Trophoblast cell (in vitro differentiated cells and primary cell): ENCODE measurements at regions not wholly inside any gene's neighbourhood (a gene's known extent, or its start where the extent isn't known, plus 50 kb on each side); places are given as distances from the start of the nearest gene placed in this dataset.

Source experiments
- DNase-seq, 2 donors: peaks; one replicate each; pipeline ENCODE4 v3.0.0-alpha.2; 2016
- H2AFZ ChIP-seq: 2 replicates; pipeline ENCODE4 v1.6.1; 2013; ENCODE audit warnings: low read length, moderate library complexity, mild to moderate bottlenecking; ENCODE audit not compliant: insufficient read depth, poor library complexity
- H2AK5ac ChIP-seq: 2 replicates; pipeline ENCODE4 v1.6.1; 2013; ENCODE audit warnings: mild to moderate bottlenecking, low read length
- H2BK120ac ChIP-seq: 2 replicates; pipeline ENCODE4 v1.6.1; 2013; ENCODE audit warnings: low read length, mild to moderate bottlenecking, moderate library complexity; ENCODE audit not compliant: insufficient read depth, poor library complexity
- H2BK12ac ChIP-seq: 2 replicates; pipeline ENCODE4 v1.6.1; 2013; ENCODE audit warnings: mild to moderate bottlenecking, low read length, moderate library complexity
- H2BK5ac ChIP-seq: 2 replicates; pipeline ENCODE4 v1.6.1; 2013; ENCODE audit warnings: low read length, low read depth, moderate library complexity, mild to moderate bottlenecking; ENCODE audit not compliant: poor library complexity
- H3K14ac ChIP-seq: 2 replicates; pipeline ENCODE4 v1.6.1; 2013; ENCODE audit warnings: mild to moderate bottlenecking, low read length
- H3K18ac ChIP-seq: 2 replicates; pipeline ENCODE4 v1.6.1; 2013; ENCODE audit warnings: mild to moderate bottlenecking, low read length
- H3K23ac ChIP-seq: 2 replicates; pipeline ENCODE4 v1.6.1; 2013; ENCODE audit warnings: low read length
- H3K27ac ChIP-seq: 2 replicates; pipeline ENCODE4 v1.5.1; 2013; ENCODE audit warnings: low read depth, mild to moderate bottlenecking, inconsistent platforms, low read length, moderate library complexity
- H3K27me3 ChIP-seq: 2 replicates; pipeline ENCODE4 v1.6.1; 2013; ENCODE audit warnings: inconsistent platforms, mild to moderate bottlenecking, low read length, moderate library complexity; ENCODE audit not compliant: insufficient read depth
- H3K36me3 ChIP-seq, 2 experiments: 1 replicate in 1 of 2; 2 replicates in 1 of 2; pipeline ENCODE4 v1.6.1; 2013; ENCODE audit warnings: low read length in 2 of 2, mild to moderate bottlenecking in 2 of 2, moderate library complexity in 1 of 2; ENCODE audit not compliant: insufficient read depth in 2 of 2, control insufficient read depth in 1 of 2
- H3K4ac ChIP-seq: 2 replicates; pipeline ENCODE4 v1.6.1; 2013; ENCODE audit warnings: low read depth, mild to moderate bottlenecking, low read length, moderate library complexity
- H3K4me1 ChIP-seq, 2 experiments: 1 replicate in 1 of 2; 2 replicates in 1 of 2; pipeline ENCODE4 v1.6.1; 2013; ENCODE audit warnings: low read length in 2 of 2, mild to moderate bottlenecking in 2 of 2, moderate library complexity in 1 of 2; ENCODE audit not compliant: insufficient read depth in 2 of 2, control insufficient read depth in 1 of 2
- H3K4me2 ChIP-seq: 2 replicates; pipeline ENCODE4 v1.6.1; 2013; ENCODE audit warnings: inconsistent platforms, mild to moderate bottlenecking, low read length, moderate library complexity
- H3K4me3 ChIP-seq: 2 replicates; pipeline ENCODE4 v1.5.1; 2013; ENCODE audit warnings: mild to moderate bottlenecking, low read depth, low read length, inconsistent platforms
- H3K79me1 ChIP-seq: one replicate; pipeline ENCODE4 v1.6.1; 2013; ENCODE audit warnings: low read length
- H3K79me2 ChIP-seq: 2 replicates; pipeline ENCODE4 v1.6.1; 2013; ENCODE audit warnings: low read length, mild to moderate bottlenecking; ENCODE audit not compliant: control insufficient read depth, insufficient read depth, poor library complexity
- H3K9ac ChIP-seq: 2 replicates; pipeline ENCODE4 v1.6.1; 2013; ENCODE audit warnings: mild to moderate bottlenecking, low read length
- H3K9me3 ChIP-seq: 2 replicates; pipeline ENCODE4 v1.6.1; 2013; ENCODE audit warnings: low read depth, mild to moderate bottlenecking, control low read depth, inconsistent platforms, low read length; ENCODE audit not compliant: insufficient read depth
- H4K12ac ChIP-seq: 2 replicates; pipeline ENCODE4 v1.6.1; 2013; ENCODE audit warnings: low read depth, mild to moderate bottlenecking, low read length, moderate library complexity
- H4K8ac ChIP-seq: 2 replicates; pipeline ENCODE4 v1.6.1; 2013; ENCODE audit warnings: low read depth, mild to moderate bottlenecking, low read length, moderate library complexity
- H4K91ac ChIP-seq: one replicate; pipeline ENCODE4 v1.6.1; 2013; ENCODE audit warnings: low read depth, mild to moderate bottlenecking, low read length, moderate library complexity
- WGBS: extraction: QIAGEN DNeasy Blood & Tissue Kit; methylation state at CpG from one replicate; pipeline ENCODE4 v1.1.7; 2013; ENCODE audit warnings: missing lambda C conversion rate; ENCODE audit not compliant: insufficient read length, insufficient coverage; ENCODE audit errors: extremely low coverage; 5-methylcytosine and 5-hydroxymethylcytosine counted together

- Histone ChIP-seq H4K91ac (peak overlapping the region; percentile 48), H3K23ac (no peak overlapping the region), H3K4ac (no peak overlapping the region), H3K9ac (no peak overlapping the region), H3K4me1 (peaks cover 9 to 20% of the 10 kb centered on the region in 2 experiments), H2BK5ac (no peak overlapping the region), H3K18ac (no peak overlapping the region), H2AFZ (no peak overlapping the region), H3K4me2 (no peak overlapping the region), H3K9me3 (peaks cover 2% of the 10 kb centered on the region), H2BK120ac (no peak overlapping the region), H4K8ac (no peak overlapping the region), H2BK12ac (peak overlapping the region; percentile 62), H3K36me3 (no peaks in the 10 kb centered on the region), H3K27me3 (no peaks in the 10 kb centered on the region), H3K4me3 (no peak overlapping the region), H3K14ac (no peak overlapping the region), H4K12ac (no peak overlapping the region), H3K79me2 (peaks cover 2% of the 10 kb centered on the region), H2AK5ac (peak overlapping the region; percentile 6), H3K27ac (no peak overlapping the region), H3K79me1 (peaks cover 21% of the 10 kb centered on the region)
- no CpG with 5 or more reads among the region's 18 CpGs for WGBS
- DNase-seq = no peak
Observed at GRCh38 chr22:49490692-49491091, 337.0 kb downstream of the BRD1 start.

- H4K8ac ChIP-seq = no peak overlapping the region
- no CpG with 5 or more reads among the region's 7 CpGs for whole genome bisulfite sequencing
- no peak overlapping the region for H3K27ac ChIP-seq
- DNase-seq = no peak
- H3K18ac ChIP-seq = peak overlapping the region; percentile 5
- H3K36me3 ChIP-seq = no peaks in the 10 kb centered on the region
- H2BK12ac ChIP-seq = peak overlapping the region; percentile 23
- H3K14ac ChIP-seq = peak overlapping the region; percentile 35
- no peak overlapping the region for H2AFZ ChIP-seq
- H3K9ac ChIP-seq = no peak overlapping the region
- peak overlapping the region; percentile 17 for H4K91ac ChIP-seq
- H3K23ac ChIP-seq = no peak overlapping the region
- no peak overlapping the region for H3K4ac ChIP-seq
- peaks cover 9 to 21% of the 10 kb centered on the region in 2 experiments for H3K4me1 ChIP-seq
- peaks cover 2% of the 10 kb centered on the region for H3K79me2 ChIP-seq
- peak overlapping the region; percentile 6 for H2AK5ac ChIP-seq
- no peak overlapping the region for H4K12ac ChIP-seq
- no peak overlapping the region for H3K4me3 ChIP-seq
- H2BK120ac ChIP-seq = peak overlapping the region; percentile 14
- no peak overlapping the region for H3K4me2 ChIP-seq
- peaks cover 22% of the 10 kb centered on the region for H3K79me1 ChIP-seq
- no peak overlapping the region for H2BK5ac ChIP-seq
- H3K9me3 ChIP-seq = no peaks in the 10 kb centered on the region
- H3K27me3 ChIP-seq = no peaks in the 10 kb centered on the region
Observed at GRCh38 chr22:49489821-49490220, 337.9 kb downstream of the BRD1 start.

- H3K14ac ChIP-seq = peak overlapping the region; percentile 59
- no peak for DNase-seq
- no peak overlapping the region for H3K27ac ChIP-seq
- H3K4me1 ChIP-seq = peaks cover 9 to 22% of the 10 kb centered on the region in 2 experiments
- no peaks in the 10 kb centered on the region for H3K36me3 ChIP-seq
- peak overlapping the region; percentile 98 for H2BK12ac ChIP-seq
- H4K91ac ChIP-seq = peak overlapping the region; percentile 78
- peak overlapping the region; percentile 55 for H2AK5ac ChIP-seq
- H4K12ac ChIP-seq = no peak overlapping the region
- no peak overlapping the region for H3K4me2 ChIP-seq
- peak overlapping the region; percentile 92 for H2BK5ac ChIP-seq
- H3K9me3 ChIP-seq = no peaks in the 10 kb centered on the region
- peak overlapping the region; percentile 92 for H2BK120ac ChIP-seq
- peaks cover 18% of the 10 kb centered on the region for H3K79me1 ChIP-seq
- H3K23ac ChIP-seq = no peak overlapping the region
- H3K27me3 ChIP-seq = no peaks in the 10 kb centered on the region
- peak overlapping the region; percentile 15 for H4K8ac ChIP-seq
- H3K9ac ChIP-seq = no peak overlapping the region
- no CpG with 5 or more reads among the region's 10 CpGs for WGBS
- H3K4me3 ChIP-seq = no peak overlapping the region
- peak overlapping the region; percentile 2 for H3K4ac ChIP-seq
- H3K79me2 ChIP-seq = peaks cover 1% of the 10 kb centered on the region
- H3K18ac ChIP-seq = peak overlapping the region; percentile 76
- H2AFZ ChIP-seq = peak overlapping the region; percentile 2
Observed at GRCh38 chr22:49488943-49489342, 338.7 kb downstream of the BRD1 start.

- Histone ChIP-seq H2AFZ (peak overlapping the region; percentile 78), H3K18ac (peak overlapping the region; percentile 97), H3K9me3 (no peaks in the 10 kb centered on the region), H3K4me1 (peaks cover 9 to 24% of the 10 kb centered on the region in 2 experiments), H3K4ac (peak overlapping the region; percentile 84), H3K4me3 (no peak overlapping the region), H2BK5ac (peak overlapping the region; percentile 98), H3K36me3 (no peaks in the 10 kb centered on the region), H2AK5ac (peak overlapping the region; percentile 64), H3K79me1 (peaks cover 17% of the 10 kb centered on the region), H4K91ac (peak overlapping the region; percentile 91), H3K23ac (no peak overlapping the region), H2BK120ac (peak overlapping the region; percentile 97), H3K9ac (no peak overlapping the region), H3K79me2 (no peaks in the 10 kb centered on the region), H4K8ac (peak overlapping the region; percentile 85), H4K12ac (peak overlapping the region; percentile 39), H3K27ac (peak overlapping the region; percentile 90), H2BK12ac (peak overlapping the region; percentile 99), H3K4me2 (peak overlapping the region; percentile 12), H3K14ac (peak overlapping the region; percentile 86), H3K27me3 (no peaks in the 10 kb centered on the region)
- peak; percentile 93 to 95 for DNase-seq
- no CpG with 5 or more reads among the region's 11 CpGs for WGBS
Observed at GRCh38 chr22:49487950-49488349, 339.7 kb downstream of the BRD1 start.
